DOHH2 (cell line): ENCODE measurements at regions not wholly inside any gene's neighbourhood (a gene's known extent, or its start where the extent isn't known, plus 50 kb on each side); places are given as distances from the start of the nearest gene placed in this dataset.

Experiments used
- EZH2phosphoT487 ChIP-seq: fragments of 200-600 bp; sonication (generic); IDR thresholded peaks from 2 replicates; pipeline ENCODE4 v1.6.1; 2017; ENCODE audit warnings: borderline replicate concordance, mild to moderate bottlenecking, antibody characterized with exemption, low read length, moderate library complexity, mixed read lengths
- TF ChIP-seq, protein P1 (sequence below): fragments of 200-600 bp; sonication (generic); IDR thresholded peaks from one replicate; pipeline ENCODE4 v1.5.1; 2014; ENCODE audit warnings: antibody characterized with exemption, mild to moderate bottlenecking, low read depth, low read length; ENCODE audit not compliant: poor library complexity, severe bottlenecking

DNA sequence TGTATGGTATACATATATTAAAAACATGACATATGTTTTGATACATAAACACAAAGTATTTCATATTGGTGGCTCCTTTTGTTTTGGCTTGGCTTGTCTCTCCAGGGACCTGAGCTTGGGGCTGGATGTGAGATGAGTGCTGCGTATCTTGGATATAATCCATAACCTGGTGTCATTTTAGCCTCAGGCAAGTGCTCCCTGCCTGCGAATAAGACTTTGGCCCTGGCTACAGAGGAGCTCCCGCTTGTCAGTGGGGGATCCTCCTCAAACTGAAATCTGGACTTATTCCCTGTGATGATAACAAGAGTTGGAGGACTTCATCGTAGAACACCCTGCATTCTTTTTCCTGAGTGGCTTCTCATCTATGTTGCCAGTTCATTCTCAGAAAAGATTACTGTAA is 341.7 kb upstream of the CLINT1 start:
- TF ChIP-seq, protein P1, sequence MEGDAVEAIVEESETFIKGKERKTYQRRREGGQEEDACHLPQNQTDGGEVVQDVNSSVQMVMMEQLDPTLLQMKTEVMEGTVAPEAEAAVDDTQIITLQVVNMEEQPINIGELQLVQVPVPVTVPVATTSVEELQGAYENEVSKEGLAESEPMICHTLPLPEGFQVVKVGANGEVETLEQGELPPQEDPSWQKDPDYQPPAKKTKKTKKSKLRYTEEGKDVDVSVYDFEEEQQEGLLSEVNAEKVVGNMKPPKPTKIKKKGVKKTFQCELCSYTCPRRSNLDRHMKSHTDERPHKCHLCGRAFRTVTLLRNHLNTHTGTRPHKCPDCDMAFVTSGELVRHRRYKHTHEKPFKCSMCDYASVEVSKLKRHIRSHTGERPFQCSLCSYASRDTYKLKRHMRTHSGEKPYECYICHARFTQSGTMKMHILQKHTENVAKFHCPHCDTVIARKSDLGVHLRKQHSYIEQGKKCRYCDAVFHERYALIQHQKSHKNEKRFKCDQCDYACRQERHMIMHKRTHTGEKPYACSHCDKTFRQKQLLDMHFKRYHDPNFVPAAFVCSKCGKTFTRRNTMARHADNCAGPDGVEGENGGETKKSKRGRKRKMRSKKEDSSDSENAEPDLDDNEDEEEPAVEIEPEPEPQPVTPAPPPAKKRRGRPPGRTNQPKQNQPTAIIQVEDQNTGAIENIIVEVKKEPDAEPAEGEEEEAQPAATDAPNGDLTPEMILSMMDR = no peak
- TF ChIP-seq EZH2phosphoT487 = no peak
